Gastroesophageal sphincter (tissue), 3 donors: ENCODE measurements at regions not wholly inside any gene's neighbourhood (a gene's known extent, or its start where the extent isn't known, plus 50 kb on each side); places are given as distances from the start of the nearest gene placed in this dataset.

Experiments
- CTCF ChIP-seq, 4 experiments: fragments of 200-600 bp in 2 of 4; fragments of 450-650 bp in 2 of 4; sonication (generic) in 1 of 4; IDR thresholded peaks; one replicate each; pipeline ENCODE4 v1.5.1; 2017 to 2019; ENCODE audit warnings: antibody characterized with exemption in 4 of 4, mild to moderate bottlenecking in 2 of 4, moderate library complexity in 2 of 4
- EP300 ChIP-seq: sonication (generic); formaldehyde crosslinking; IDR thresholded peaks from one replicate; pipeline ENCODE4 v1.6.1; 2017; ENCODE audit warnings: antibody characterized with exemption, mild to moderate bottlenecking
- POLR2A ChIP-seq, 2 donors: fragments of 450-650 bp; IDR thresholded peaks; one replicate each; pipeline ENCODE4 v1.6.1; 2017; ENCODE audit warnings: antibody characterized with exemption in 2 of 2, mild to moderate bottlenecking in 2 of 2, moderate library complexity in 1 of 2

GRCh38 chr20:7346562-7346961 is 579.1 kb downstream of the BMP2 start:
- TF ChIP-seq CTCF (IDR thresholded peaks at IDR 0.05) (no peak), POLR2A (IDR thresholded peaks at IDR 0.05) (no peak), EP300 (no peak)
